HS-27A (cell line): ENCODE measurements at regions not wholly inside any gene's neighbourhood (a gene's known extent, or its start where the extent isn't known, plus 50 kb on each side); places are given as distances from the start of the nearest gene placed in this dataset.

Source experiments
- DNase-seq: peaks from one replicate; pipeline ENCODE4 v3.0.0-alpha.2; 2012; ENCODE audit warnings: low read depth, missing footprints

DNA sequence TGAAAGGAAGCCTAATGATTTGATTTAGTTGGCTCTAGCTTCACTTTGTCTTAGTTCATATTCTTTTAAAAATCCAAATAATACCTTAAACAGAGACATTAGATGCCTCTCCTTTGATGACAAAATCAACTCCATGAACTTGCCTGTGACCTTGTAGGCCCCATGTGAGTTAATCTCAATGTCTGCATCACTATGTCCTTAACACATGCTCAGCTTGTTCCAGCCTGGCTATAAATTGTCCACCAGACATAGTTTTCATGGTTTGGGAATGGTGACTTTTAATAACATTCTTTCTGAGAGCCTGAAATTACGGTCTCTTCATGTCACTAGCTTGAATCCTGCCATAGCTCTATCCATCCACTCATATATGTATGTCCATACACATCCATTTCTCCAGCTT lies 656.3 kb upstream of the IGFBP3 start:
- no peak for DNase-seq

DNA sequence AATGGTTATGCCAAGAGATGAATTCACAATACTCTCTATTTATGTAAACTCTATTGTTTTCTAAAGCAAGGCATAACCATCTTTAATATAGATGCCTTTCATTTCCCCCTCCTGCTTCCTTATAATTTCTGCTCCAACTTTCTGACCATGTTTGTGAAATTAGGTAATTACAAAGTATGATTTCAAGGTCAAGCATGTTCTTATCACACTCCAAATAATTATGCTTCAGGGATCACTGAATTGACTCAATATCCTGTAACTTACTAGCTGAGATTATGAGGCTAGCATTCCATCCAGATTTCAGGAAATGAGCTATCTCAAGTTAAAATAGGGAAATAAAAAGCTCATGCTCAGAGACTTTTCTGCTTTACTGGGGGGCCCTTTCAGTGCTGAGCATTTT lies 655.9 kb upstream of the IGFBP3 start:
- DNase-seq = no peak

DNA sequence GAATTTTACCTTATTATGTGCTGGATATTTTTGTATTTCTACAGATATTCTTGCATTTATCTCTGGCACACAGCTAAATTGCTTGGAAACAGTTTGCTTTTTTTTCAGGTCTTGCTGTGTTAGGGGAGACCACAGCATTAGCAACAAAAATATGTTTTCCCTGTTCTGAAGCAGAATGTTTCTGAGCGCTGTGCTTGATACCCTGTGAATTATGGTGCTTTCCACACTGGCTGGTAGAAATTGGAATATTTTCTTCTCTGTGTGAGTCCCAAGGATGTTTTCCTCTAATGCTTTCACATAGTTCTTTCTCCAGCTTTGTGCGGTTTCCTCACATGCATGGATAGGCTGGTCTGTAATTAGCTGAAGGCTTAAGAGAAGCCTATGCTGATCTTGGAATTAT lies 651.6 kb upstream of the IGFBP3 start:
- DNase-seq = no peak

DNA sequence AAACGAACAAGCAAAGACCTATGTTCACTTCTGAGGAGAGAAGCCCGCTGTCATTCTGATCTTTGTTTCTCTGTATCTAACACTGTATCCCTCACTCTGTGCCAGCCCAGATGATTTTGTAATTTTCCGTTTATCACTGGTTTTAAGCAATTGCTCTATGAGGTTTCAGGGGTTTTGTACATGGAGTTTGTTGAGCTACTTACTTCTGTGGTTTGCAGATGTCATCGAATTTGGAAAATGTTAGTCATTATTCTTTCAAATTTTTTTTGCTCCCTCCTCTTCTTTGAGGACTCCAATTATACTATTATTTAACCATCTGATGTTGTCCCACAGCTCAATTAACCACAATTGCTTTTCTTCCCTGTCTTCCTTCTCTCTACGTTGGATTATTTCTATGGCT lies 650.9 kb upstream of the IGFBP3 start:
- DNase-seq = no peak

- DNase-seq = no peak
Measured at GRCh38 chr7:46569133-46569465, 648.0 kb upstream of the IGFBP3 start.

GRCh38 chr7:46568420-46569132 lies 647.5 kb upstream of the IGFBP3 start:
- no peak for DNase-seq

DNA sequence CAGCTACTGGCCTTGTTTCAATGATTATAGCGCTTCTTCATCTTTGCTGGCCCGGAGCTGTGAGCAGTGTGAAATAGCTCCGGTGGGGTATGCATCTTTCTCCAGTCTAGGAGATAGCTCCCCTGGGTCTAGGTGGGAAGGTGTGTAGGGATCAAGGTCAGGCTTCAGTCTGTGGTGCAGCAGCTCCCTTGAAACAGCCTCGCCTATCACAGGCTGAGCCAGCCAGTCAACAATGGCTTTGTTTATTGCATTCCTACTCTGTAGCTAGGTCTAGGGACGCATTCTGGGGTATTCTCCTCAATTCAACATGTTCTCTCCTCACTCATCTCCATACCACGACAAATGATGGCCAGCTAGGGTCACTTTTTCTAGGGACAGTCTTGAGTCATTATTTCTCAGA lies 646.8 kb upstream of the IGFBP3 start:
- DNase-seq = no peak

- DNase-seq = no peak
Measured at GRCh38 chr7:46566097-46566774, 645.2 kb upstream of the IGFBP3 start.

DNA sequence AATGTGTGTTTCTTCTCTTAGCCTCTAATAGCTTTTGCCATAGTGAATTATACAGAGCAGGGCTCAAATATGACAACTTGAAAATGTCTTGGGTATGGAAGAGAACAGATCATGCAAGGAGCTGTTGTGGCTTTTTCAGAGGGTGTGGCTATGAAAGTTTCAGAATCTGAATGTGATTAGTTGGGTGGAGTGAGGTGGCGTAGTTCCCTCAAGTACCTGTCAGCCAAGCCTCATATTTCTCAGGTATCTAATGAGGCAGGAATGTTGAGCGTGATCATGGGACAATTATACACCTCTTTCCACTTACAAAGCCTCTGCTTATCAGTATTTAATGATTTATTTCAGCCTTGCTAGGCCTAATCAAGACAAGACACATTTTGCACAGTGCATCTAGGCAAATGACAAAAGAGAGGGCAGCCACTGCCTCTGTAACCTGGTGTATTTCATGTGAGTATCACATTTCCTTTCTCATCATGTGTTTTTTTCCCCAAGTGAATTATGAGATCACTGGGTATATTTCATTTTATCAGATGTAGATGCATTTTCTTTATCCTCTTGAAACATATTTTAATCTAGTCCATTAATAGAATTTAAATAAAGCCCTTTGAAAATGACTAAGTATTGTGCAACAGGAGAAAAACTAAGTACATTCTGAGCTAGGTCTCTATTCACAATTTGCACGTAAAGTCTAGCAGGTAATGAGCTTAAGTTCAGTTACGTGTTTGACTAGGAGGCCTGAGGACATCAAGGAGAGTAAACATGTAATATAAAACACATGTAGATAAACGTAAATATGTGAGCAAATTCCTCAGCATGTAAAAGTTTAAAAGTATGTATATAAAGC lies 644.4 kb upstream of the IGFBP3 start:
- DNase-seq = no peak

DNA sequence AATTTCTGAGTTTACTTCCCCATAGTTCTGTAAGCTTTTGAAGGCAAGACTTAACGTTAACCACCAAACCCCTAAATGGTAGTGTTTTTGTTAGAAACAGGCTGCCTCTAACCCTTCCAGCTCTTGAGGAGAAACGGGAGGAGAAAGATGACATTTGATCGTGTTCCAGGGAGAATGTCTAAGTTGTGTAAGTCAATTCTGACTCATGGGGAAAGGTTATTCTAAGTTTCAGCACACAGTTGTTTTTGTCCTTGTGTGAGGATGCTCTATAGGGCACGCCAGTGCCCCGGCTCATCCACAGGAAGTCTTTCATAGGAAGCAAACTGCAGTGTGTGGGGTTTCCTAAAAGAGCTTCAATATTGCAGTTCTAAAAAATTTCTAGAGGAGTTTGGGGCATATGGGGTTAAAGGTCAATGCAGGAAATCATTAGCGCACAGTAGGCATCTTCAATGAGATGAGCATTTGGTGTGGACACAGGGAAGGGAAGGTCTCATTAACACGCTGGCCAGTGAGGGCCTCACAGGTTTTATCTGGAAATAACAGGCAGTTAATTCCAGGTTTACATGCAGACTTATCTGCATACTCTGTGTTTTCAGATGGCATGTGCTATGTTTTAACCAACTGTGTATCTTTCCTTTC lies 638.2 kb upstream of the IGFBP3 start:
- no peak for DNase-seq

- peak; percentile 15 for DNase-seq
Measured at GRCh38 chr7:46558482-46559193, 637.6 kb upstream of the IGFBP3 start.

- no peak for DNase-seq
Measured at GRCh38 chr7:46557781-46558180, 636.7 kb upstream of the IGFBP3 start.

DNA sequence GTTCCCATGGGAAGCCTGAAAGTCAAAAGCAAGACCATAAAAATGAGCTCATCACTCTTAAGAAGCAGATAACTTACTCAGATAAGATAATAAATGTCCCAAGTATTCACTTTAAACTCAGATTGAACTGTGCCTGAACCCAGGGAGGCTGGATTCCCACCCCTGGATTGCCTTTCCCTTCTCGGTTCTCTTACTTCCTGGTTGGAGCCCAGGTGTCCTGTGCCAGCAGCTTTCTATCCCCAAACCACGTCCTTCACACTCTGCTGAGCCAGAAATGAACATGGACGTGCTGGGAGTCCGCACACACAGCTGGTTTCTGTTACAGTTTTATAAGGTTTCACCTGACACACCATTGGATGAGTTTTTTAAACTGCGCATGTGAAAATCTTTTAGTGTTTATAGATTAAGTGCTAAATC lies 636.2 kb upstream of the IGFBP3 start:
- DNase-seq = no peak

DNA sequence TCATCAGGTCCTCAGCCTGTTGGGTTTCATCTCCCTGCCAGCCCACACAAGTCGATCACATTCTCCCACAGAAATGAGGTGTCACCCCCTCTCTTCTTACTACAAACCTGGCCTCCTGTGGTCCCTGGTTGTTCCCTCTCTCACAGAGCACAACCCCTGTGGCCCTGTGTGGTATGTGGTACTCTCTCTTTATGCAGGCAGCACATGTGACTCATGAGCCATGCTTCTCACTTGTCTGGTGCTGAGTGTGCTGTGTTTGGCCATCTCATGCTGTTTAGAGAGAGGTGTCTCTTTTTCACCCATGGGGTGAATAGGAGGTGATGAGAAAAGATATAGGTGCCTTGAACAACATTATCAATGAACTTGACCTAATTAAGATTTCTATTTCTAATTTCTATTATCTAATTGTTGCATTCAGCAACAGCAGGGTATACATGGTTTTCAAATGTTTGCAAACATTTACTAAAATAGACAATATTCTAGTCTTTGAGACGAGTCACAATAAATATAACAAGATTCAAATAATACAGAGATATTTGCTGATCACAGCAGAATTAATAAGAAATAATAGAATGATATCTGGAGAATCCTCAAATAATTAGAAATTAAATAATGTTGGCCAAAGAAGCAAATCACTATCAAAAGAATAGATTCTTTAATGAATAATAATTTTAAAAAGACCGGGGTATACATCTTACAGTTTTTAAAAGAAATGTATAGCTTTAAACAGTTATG lies 633.8 kb upstream of the IGFBP3 start:
- peak; percentile 15 for DNase-seq

- no peak for DNase-seq
Measured at GRCh38 chr7:46551603-46552002, 630.5 kb upstream of the IGFBP3 start.

GRCh38 chr7:46550864-46551263 lies 629.8 kb upstream of the IGFBP3 start:
- no peak for DNase-seq

DNA sequence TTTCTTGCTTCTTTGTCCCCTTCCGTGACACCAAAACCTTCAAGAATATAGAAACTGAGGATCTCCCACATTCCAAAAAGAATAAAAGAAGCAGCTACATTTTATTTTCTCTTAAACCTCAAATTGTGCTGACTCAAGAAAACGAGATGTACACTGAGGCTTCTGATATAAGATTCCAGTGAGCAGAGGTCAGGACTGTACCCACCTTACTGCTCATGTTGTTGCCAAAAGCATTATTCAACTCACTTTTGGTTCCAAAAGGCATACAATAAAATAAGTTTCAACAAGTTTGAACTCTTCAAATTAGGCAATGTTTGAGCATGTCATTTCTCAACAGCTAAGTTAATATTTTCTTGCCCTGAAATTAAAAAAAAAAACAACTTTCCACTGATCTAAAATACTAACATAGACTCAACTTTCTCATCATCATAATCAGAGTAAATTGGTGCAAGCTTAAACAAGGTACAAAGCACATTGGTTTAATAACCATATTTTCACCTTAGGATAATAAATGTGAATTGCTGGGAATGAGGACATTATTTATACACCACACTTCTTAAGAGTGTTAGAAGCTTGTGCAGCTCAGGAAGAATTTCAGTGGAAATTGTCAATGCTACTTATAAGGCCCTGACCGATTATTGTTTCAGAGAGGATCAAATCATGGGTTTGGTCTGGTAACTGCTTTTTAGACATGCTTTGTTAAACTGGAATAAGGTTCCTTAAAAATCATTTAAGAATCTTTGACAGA lies 629.0 kb upstream of the IGFBP3 start:
- DNase-seq = no peak

DNA sequence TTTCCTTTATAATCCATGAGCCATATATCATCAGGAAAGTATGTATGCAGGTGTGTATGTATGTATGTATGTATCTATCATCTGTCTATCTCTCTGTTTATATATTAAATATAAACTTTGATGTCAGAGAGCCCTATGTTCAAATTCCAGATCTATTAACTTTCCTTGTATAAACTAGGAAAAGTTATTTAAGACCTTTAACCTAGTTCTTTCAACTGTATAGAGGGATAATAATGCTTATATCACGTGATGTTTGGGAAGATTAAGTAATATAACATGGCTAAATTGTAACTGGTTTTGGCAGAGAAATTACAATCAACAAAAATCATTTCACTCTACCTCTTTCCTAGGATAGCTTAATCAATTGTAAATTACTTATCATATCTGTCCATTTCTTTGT lies 628.3 kb upstream of the IGFBP3 start:
- no peak for DNase-seq

DNA sequence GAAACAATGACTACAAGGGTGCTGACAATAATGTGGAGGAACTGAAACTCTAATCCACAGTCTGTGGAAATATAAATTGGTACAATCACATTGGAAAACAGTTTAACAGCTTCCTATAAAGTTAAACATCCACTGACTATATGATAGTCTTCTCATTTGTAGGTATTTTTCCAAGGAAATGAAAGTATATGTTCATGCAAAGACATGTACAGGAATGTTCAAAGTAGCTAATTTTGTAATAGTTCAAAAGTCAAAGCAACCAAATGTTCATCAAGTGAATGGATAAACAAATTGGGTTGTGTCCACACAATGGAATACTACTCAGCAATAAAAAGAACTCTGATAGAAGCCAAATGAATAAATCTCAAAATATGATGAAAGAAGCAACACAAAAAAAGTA lies 626.0 kb upstream of the IGFBP3 start:
- no peak for DNase-seq

- peak; percentile 63 for DNase-seq
Measured at GRCh38 chr7:46545790-46546189, 624.7 kb upstream of the IGFBP3 start.
